ENCODE measurements at regions not wholly inside any gene's neighbourhood (a gene's known extent, or its start where the extent isn't known, plus 50 kb on each side); places are given as distances from the start of the nearest gene placed in this dataset.

DNA sequence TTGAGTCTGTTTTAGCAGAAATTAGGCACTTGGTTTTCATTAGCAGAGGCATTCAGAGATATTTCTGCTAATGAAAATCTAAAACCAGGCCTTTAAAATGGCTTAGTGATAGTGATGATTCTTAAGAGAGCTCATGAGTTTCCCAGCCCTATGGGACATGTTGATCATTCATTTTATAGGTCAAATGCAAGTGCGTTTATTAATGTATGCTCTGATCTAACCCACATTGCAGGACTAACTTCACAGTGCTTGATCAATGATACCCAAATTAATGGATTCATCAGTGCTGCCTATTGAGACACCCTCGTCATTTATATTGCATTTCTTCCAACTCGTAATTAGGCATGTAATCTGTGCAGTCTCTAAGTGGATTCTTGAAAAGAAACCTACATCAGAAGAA is 54.7 kb upstream of the ETAA1 start:
- ATAC-seq (no peak), FAIRE-seq (no peak), DNase-seq (ENCODE audit: low read depth, low spot score) (no peak)
- BruUV-seq (replicated peaks): no TSS peak
- Histone ChIP-seq H4K20me1 (ENCODE audit: control insufficient read depth, insufficient read depth) (no peaks in the 10 kb centered on the region), H3K9ac (ENCODE audit: control insufficient read depth, insufficient read depth, low read length) (no peak overlapping the region), H3K4me1 (ENCODE audit: control insufficient read depth, insufficient read depth, low read length) (no peaks in the 10 kb centered on the region), H3K79me2 (ENCODE audit: control insufficient read depth, insufficient read depth, low read length) (no peaks in the 10 kb centered on the region), H3K9me3 (replicated peaks; ENCODE audit: control insufficient read depth, insufficient read depth, low read length) (no peaks in the 10 kb centered on the region), H3K27me3 (replicated peaks in 1 of 2; ENCODE audit: control insufficient read depth in 2 of 2, insufficient read depth in 2 of 2, low read length in 1 of 2) (no peaks in the 10 kb centered on the region), H3K4me2 (ENCODE audit: control insufficient read depth, insufficient read depth) (no peak overlapping the region), H3K4me3 (no peak overlapping the region), H3K27ac (ENCODE audit: control insufficient read depth, insufficient read depth) (no peak overlapping the region), H2AFZ (ENCODE audit: control insufficient read depth, low read depth, low read length) (no peak overlapping the region), H3K36me3 (ENCODE audit: control insufficient read depth in 2 of 2, insufficient read depth in 2 of 2, low read length in 1 of 2) (no peaks in the 10 kb centered on the region)
- 13% methylated on average over 3 of the region's 3 CpGs for WGBS (ENCODE audit: insufficient coverage, insufficient replicate concordance, low lambda C conversion rate, missing lambda C conversion rate)
- SMC1A ChIA-PET (ENCODE audit: uncharacterized antibody, unreplicated experiment): no interaction called here
- no peak for TF ChIP-seq GABPA (IDR thresholded peaks at IDR 0.05; ENCODE audit: low read depth)
- TF ChIP-seq JUNB (IDR thresholded peaks at IDR 0.05): no peak
- no peak for TF ChIP-seq ZSCAN29 (IDR thresholded peaks at IDR 0.05)
- no peak for TF ChIP-seq RAD51 (IDR thresholded peaks at IDR 0.05)
- TF ChIP-seq SIX5 (IDR thresholded peaks at IDR 0.05; ENCODE audit: low read depth, low read length, severe bottlenecking): no peak
- TF ChIP-seq EED (IDR thresholded peaks at IDR 0.05; ENCODE audit: low read depth): no peak
- no peak for TF ChIP-seq CREM (IDR thresholded peaks at IDR 0.05; ENCODE audit: low read depth)
- no peak for TF ChIP-seq MTA2 (IDR thresholded peaks at IDR 0.05; ENCODE audit: low read depth)
- no peak for TF ChIP-seq YY1 (IDR thresholded peaks at IDR 0.05; ENCODE audit: low read depth, low read length)
- no peak for TF ChIP-seq NR2C2 (IDR thresholded peaks at IDR 0.05; ENCODE audit: borderline replicate concordance, control insufficient read depth, insufficient read length, low read depth)
- no peak for TF ChIP-seq HDAC6 (IDR thresholded peaks at IDR 0.05; ENCODE audit: unreplicated experiment)
- no peak for TF ChIP-seq ESRRA (IDR thresholded peaks at IDR 0.05; ENCODE audit: low read length)
- TF ChIP-seq, protein P1, sequence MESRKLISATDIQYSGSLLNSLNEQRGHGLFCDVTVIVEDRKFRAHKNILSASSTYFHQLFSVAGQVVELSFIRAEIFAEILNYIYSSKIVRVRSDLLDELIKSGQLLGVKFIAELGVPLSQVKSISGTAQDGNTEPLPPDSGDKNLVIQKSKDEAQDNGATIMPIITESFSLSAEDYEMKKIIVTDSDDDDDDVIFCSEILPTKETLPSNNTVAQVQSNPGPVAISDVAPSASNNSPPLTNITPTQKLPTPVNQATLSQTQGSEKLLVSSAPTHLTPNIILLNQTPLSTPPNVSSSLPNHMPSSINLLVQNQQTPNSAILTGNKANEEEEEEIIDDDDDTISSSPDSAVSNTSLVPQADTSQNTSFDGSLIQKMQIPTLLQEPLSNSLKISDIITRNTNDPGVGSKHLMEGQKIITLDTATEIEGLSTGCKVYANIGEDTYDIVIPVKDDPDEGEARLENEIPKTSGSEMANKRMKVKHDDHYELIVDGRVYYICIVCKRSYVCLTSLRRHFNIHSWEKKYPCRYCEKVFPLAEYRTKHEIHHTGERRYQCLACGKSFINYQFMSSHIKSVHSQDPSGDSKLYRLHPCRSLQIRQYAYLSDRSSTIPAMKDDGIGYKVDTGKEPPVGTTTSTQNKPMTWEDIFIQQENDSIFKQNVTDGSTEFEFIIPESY (IDR thresholded peaks at IDR 0.05): no peak
- TF ChIP-seq FOS (IDR thresholded peaks at IDR 0.05; ENCODE audit: borderline replicate concordance, extremely low read depth, insufficient read length): no peak
- TF ChIP-seq PAX5 (IDR thresholded peaks at IDR 0.05; ENCODE audit: borderline replicate concordance, low read depth, low read length): no peak
- CTCF ChIA-PET: interaction anchor here (0.7 kb wide), 1 partner anchor 41 kb away, joined by 3 read pairs; no protein-coding TSS in a partner anchor
- intact Hi-C loops (cut with micrococcal nuclease; ENCODE audit: unreplicated experiment): no loop called here
- RAD21 ChIA-PET (ENCODE audit: unreplicated experiment): no interaction called here
- in situ Hi-C loops (cut with MboI): no loop called here
- POLR2A ChIA-PET: no interaction called here

Measured in GM12878 (cell line).